GM18907 (cell line): ENCODE measurements at regions not wholly inside any gene's neighbourhood (a gene's known extent, or its start where the extent isn't known, plus 50 kb on each side); places are given as distances from the start of the nearest gene placed in this dataset.
"Not testable (repeated sequence)": the region's sequence is repeated elsewhere in the genome, so short reads cannot be mapped to it uniquely, and the experiment has no call there.

Source experiments
- ATAC-seq: cut with Tn5 transposase; IDR thresholded peaks from one replicate; pipeline ENCODE4 v1.9.1; 2021; ENCODE audit warnings: mild to moderate bottlenecking, moderate library complexity; ENCODE audit not compliant: unreplicated experiment

GRCh38 chr10:83706952-83707582, 432.2 kb upstream of the GHITM start:
- ATAC-seq, result no peak

GRCh38 chr10:83713423-83713822, 425.9 kb upstream of the GHITM start:
- no peak for ATAC-seq

- ATAC-seq, result no peak
These were observed 416.2 kb upstream of the GHITM start for GRCh38 chr10:83723080-83723479.

- ATAC-seq, result peak; percentile 79
These were observed 414.7 kb upstream of the GHITM start for GRCh38 chr10:83724471-83725241.

GRCh38 chr10:83725567-83725966, 413.7 kb upstream of the GHITM start:
- no peak for ATAC-seq

GRCh38 chr10:83734278-83734677, 405.0 kb upstream of the GHITM start:
- ATAC-seq, result no peak

GRCh38 chr10:83736008-83736407, 403.3 kb upstream of the GHITM start:
- no peak for ATAC-seq

GRCh38 chr10:83750604-83751003, 388.7 kb upstream of the GHITM start:
- ATAC-seq, result no peak

- ATAC-seq, result no peak
These were observed 385.8 kb upstream of the GHITM start for GRCh38 chr10:83753490-83753889.

- no peak for ATAC-seq
These were observed 384.5 kb upstream of the GHITM start for GRCh38 chr10:83754857-83755256.

GRCh38 chr10:83760142-83760541, 379.2 kb upstream of the GHITM start:
- no peak for ATAC-seq

- ATAC-seq, result no peak
These were observed 374.6 kb upstream of the GHITM start for GRCh38 chr10:83764666-83765065.

GRCh38 chr10:83765731-83766130, 373.6 kb upstream of the GHITM start:
- ATAC-seq, result no peak

GRCh38 chr10:83769281-83769820, 370.0 kb upstream of the GHITM start:
- ATAC-seq, result no peak

GRCh38 chr10:83786701-83787100, 352.6 kb upstream of the GHITM start:
- ATAC-seq, result not testable (repeated sequence)

GRCh38 chr10:83801983-83802382, 337.3 kb upstream of the GHITM start:
- ATAC-seq, result no peak

- no peak for ATAC-seq
These were observed 332.6 kb upstream of the GHITM start for GRCh38 chr10:83806717-83807116.

- no peak for ATAC-seq
These were observed 330.3 kb upstream of the GHITM start for GRCh38 chr10:83809001-83809400.

GRCh38 chr10:83816942-83817341, 322.4 kb upstream of the GHITM start:
- peak; percentile 77 for ATAC-seq

GRCh38 chr10:83817797-83818196, 321.5 kb upstream of the GHITM start:
- ATAC-seq, result no peak

- no peak for ATAC-seq
These were observed 319.7 kb upstream of the GHITM start for GRCh38 chr10:83819609-83820008.

- ATAC-seq, result no peak
These were observed 319.3 kb upstream of the GHITM start for GRCh38 chr10:83820033-83820432.
